GM23338 (cell line): ENCODE measurements at regions not wholly inside any gene's neighbourhood (a gene's known extent, or its start where the extent isn't known, plus 50 kb on each side); places are given as distances from the start of the nearest gene placed in this dataset.

Experiments
- ATAC-seq: fragments of 200-7000 bp; cut with Tn5 transposase; 3 replicates; pipeline ENCODE4 v1.9.1; 2020
- DNase-seq: peaks from one replicate; pipeline ENCODE4 v3.0.0-alpha.2; 2015; ENCODE audit warnings: low spot score
- H2AFZ ChIP-seq: fragments of 200-600 bp; sonication (generic); 2 replicates; pipeline ENCODE4 v1.8.0; 2016; ENCODE audit warnings: antibody characterized with exemption, mild to moderate bottlenecking, moderate library complexity
- H3F3A ChIP-seq: fragments of 200-600 bp; sonication (generic); replicated peaks from 2 replicates; pipeline ENCODE4 v1.8.0; 2017; ENCODE audit warnings: antibody characterized with exemption, mixed run types, low read depth
- H3K27ac ChIP-seq: fragments of 200-600 bp; sonication (generic); 2 replicates; pipeline ENCODE4 v1.6.1; 2016; ENCODE audit warnings: low read depth
- H3K27me3 ChIP-seq: fragments of 200-600 bp; sonication (generic); 2 replicates; pipeline ENCODE4 v1.8.0; 2016; ENCODE audit warnings: mild to moderate bottlenecking, mixed run types, moderate library complexity; ENCODE audit not compliant: insufficient read depth
- H3K36me3 ChIP-seq: fragments of 200-600 bp; sonication (generic); 2 replicates; pipeline ENCODE4 v1.8.0; 2016; ENCODE audit warnings: mild to moderate bottlenecking; ENCODE audit not compliant: insufficient read depth
- H3K4me1 ChIP-seq: fragments of 200-600 bp; sonication (generic); 2 replicates; pipeline ENCODE4 v1.8.0; 2016; ENCODE audit warnings: mild to moderate bottlenecking, moderate library complexity; ENCODE audit not compliant: insufficient read depth
- H3K4me2 ChIP-seq: fragments of 200-600 bp; sonication (generic); 2 replicates; pipeline ENCODE4 v1.7.1; 2017; ENCODE audit warnings: mixed run types
- H3K4me3 ChIP-seq: fragments of 200-600 bp; sonication (generic); 2 replicates; pipeline ENCODE4 v1.6.1; 2016; ENCODE audit warnings: mixed run types
- H3K79me2 ChIP-seq: fragments of 200-600 bp; sonication (generic); replicated peaks from 2 replicates; pipeline ENCODE4 v1.8.0; 2017; ENCODE audit warnings: mild to moderate bottlenecking; ENCODE audit not compliant: insufficient read depth
- H3K9me2 ChIP-seq: fragments of 200-600 bp; sonication (generic); 2 replicates; pipeline ENCODE4 v1.8.0; 2017; ENCODE audit not compliant: insufficient read depth
- H4K20me1 ChIP-seq: fragments of 200-600 bp; sonication (generic); replicated peaks from 2 replicates; pipeline ENCODE4 v1.8.0; 2017; ENCODE audit warnings: mild to moderate bottlenecking; ENCODE audit not compliant: insufficient read depth
- H3K27ac Mint-ChIP-seq: 2 replicates; pipeline ENCODE4 v1.8.0; 2020; ENCODE audit warnings: inconsistent platforms, mild to moderate bottlenecking, moderate library complexity, mixed read lengths
- H3K27me3 Mint-ChIP-seq: 3 replicates; pipeline ENCODE4 v1.8.0; 2022; ENCODE audit warnings: low read depth, mild to moderate bottlenecking, moderate library complexity, mixed read lengths, inconsistent platforms; ENCODE audit not compliant: insufficient read depth, poor library complexity
- H3K36me3 Mint-ChIP-seq: 3 replicates; pipeline ENCODE4 v1.8.0; 2021; ENCODE audit warnings: low read depth, mild to moderate bottlenecking, inconsistent platforms, moderate library complexity, mixed read lengths
- H3K4me1 Mint-ChIP-seq: 3 replicates; pipeline ENCODE4 v1.8.0; 2020; ENCODE audit warnings: mild to moderate bottlenecking, inconsistent platforms, mixed read lengths
- H3K4me3 Mint-ChIP-seq: 3 replicates; pipeline ENCODE4 v1.8.0; 2021; ENCODE audit warnings: moderate library complexity, mild to moderate bottlenecking, inconsistent platforms, mixed read lengths
- H3K9me3 Mint-ChIP-seq: 3 replicates; pipeline ENCODE4 v1.8.0; 2020; ENCODE audit warnings: moderate library complexity, mild to moderate bottlenecking, inconsistent platforms, mixed read lengths
- CREB1 ChIP-seq: fragments of 250-450 bp; sonication (Bioruptor Pico); IDR thresholded peaks from 2 replicates; pipeline ENCODE4 v1.5.0; 2020; ENCODE audit warnings: low read depth, mild to moderate bottlenecking, moderate library complexity
- CTCF ChIP-seq, 2 experiments: fragments of 200-600 bp in 1 of 2; sonication (generic) in 1 of 2; conservative IDR thresholded peaks; 2 replicates each; pipeline versions ENCODE4 v1.5.1 to v1.6.1; 2016 to 2017; ENCODE audit warnings: antibody characterized with exemption in 2 of 2, low read depth in 2 of 2, mild to moderate bottlenecking in 2 of 2, moderate library complexity in 1 of 2
- EZH2 ChIP-seq: fragments of 200-600 bp; sonication (generic); IDR thresholded peaks from one replicate; pipeline ENCODE4 v1.8.0; 2017; ENCODE audit warnings: antibody characterized with exemption, mild to moderate bottlenecking, low read depth; ENCODE audit not compliant: unreplicated experiment
- EZH2phosphoT487 ChIP-seq: fragments of 200-600 bp; sonication (generic); IDR thresholded peaks from one replicate; pipeline ENCODE4 v1.8.1; 2018; ENCODE audit warnings: antibody characterized with exemption; ENCODE audit not compliant: unreplicated experiment
- JUNB ChIP-seq: IDR thresholded peaks from one replicate; pipeline ENCODE4 v1.6.1; 2016; ENCODE audit warnings: antibody characterized with exemption; ENCODE audit not compliant: unreplicated experiment
- NANOG ChIP-seq: IDR thresholded peaks from 2 replicates; pipeline ENCODE4 v1.6.1; 2016; ENCODE audit warnings: antibody characterized with exemption, borderline replicate concordance
- POLR2AphosphoS5 ChIP-seq: IDR thresholded peaks from 2 replicates; pipeline ENCODE4 v1.6.1; 2016; ENCODE audit warnings: antibody characterized with exemption, low read depth
- STAT1 ChIP-seq: IDR thresholded peaks from one replicate; pipeline ENCODE4 v1.6.1; 2016; ENCODE audit warnings: antibody characterized with exemption; ENCODE audit not compliant: unreplicated experiment
- ZNF114 ChIP-seq: fragments of 250-450 bp; sonication (Bioruptor Pico); IDR thresholded peaks from 2 replicates; pipeline ENCODE4 v1.5.0; 2020; ENCODE audit warnings: mild to moderate bottlenecking, moderate library complexity
- ZNF331 ChIP-seq: fragments of 250-450 bp; sonication (Bioruptor Pico); IDR thresholded peaks from 2 replicates; pipeline ENCODE4 v1.5.0; 2020; ENCODE audit warnings: low read depth, mild to moderate bottlenecking, moderate library complexity
- ZNF462 ChIP-seq: fragments of 250-450 bp; sonication (Bioruptor Pico); IDR thresholded peaks from 2 replicates; pipeline ENCODE4 v1.5.0; 2020; ENCODE audit warnings: mild to moderate bottlenecking, moderate library complexity

- DNase-seq (no peak), ATAC-seq (no peak)
- Mint-ChIP-seq H3K27ac (no peak overlapping the region), H3K4me3 (no peak overlapping the region), H3K4me1 (no peaks in the 10 kb centered on the region), H3K36me3 (no peaks in the 10 kb centered on the region), H3K27me3 (no peaks in the 10 kb centered on the region), H3K9me3 (no peaks in the 10 kb centered on the region)
- Histone ChIP-seq H3K4me3 (no peak overlapping the region), H3K4me2 (no peak overlapping the region), H3K27ac (no peak overlapping the region), H2AFZ (no peak overlapping the region), H3K9me2 (no peaks in the 10 kb centered on the region), H3F3A (no peaks in the 10 kb centered on the region), H3K27me3 (no peaks in the 10 kb centered on the region), H3K79me2 (no peaks in the 10 kb centered on the region), H4K20me1 (no peaks in the 10 kb centered on the region), H3K36me3 (no peaks in the 10 kb centered on the region), H3K4me1 (no peaks in the 10 kb centered on the region)
- TF ChIP-seq POLR2AphosphoS5 (no peak), EZH2 (no peak), ZNF331 (CRISPR knock-in tag) (no peak), JUNB (no peak)
Observed at GRCh38 chr5:90170261-90170660, 239.3 kb downstream of the CETN3 start.

- H3K27ac Mint-ChIP-seq, result no peak overlapping the region
- DNase-seq, result no peak
Observed at GRCh38 chr5:90169078-90169477, 240.5 kb downstream of the CETN3 start.

More at GRCh38 chr5:90169078-90169477, 240.5 kb downstream of the CETN3 start:
- H3F3A ChIP-seq, result no peaks in the 10 kb centered on the region
- no peaks in the 10 kb centered on the region for H3K9me3 Mint-ChIP-seq
- no peaks in the 10 kb centered on the region for H3K36me3 Mint-ChIP-seq
- H3K4me1 Mint-ChIP-seq, result no peaks in the 10 kb centered on the region; the same call in 2 of the 3 replicates
- no peaks in the 10 kb centered on the region for H3K27me3 ChIP-seq
- H3K4me1 ChIP-seq, result no peaks in the 10 kb centered on the region
- no peak overlapping the region for H2AFZ ChIP-seq
- TF ChIP-seq CREB1 (CRISPR knock-in tag) (no peak), EZH2phosphoT487 (no peak), ZNF114 (CRISPR knock-in tag) (no peak), CTCF (conservative IDR thresholded peaks at IDR 0.05; ENCODE audit: low read depth in 2 of 2) (no peak), ZNF462 (no peak), POLR2AphosphoS5 (no peak), EZH2 (no peak), JUNB (no peak), STAT1 (no peak), NANOG (no peak), ZNF331 (CRISPR knock-in tag) (no peak)
- no peaks in the 10 kb centered on the region for H3K79me2 ChIP-seq
- H3K27ac ChIP-seq, result no peak overlapping the region
- H4K20me1 ChIP-seq, result no peaks in the 10 kb centered on the region
- ATAC-seq, result no peak
- no peaks in the 10 kb centered on the region for H3K27me3 Mint-ChIP-seq
- H3K4me3 Mint-ChIP-seq, result no peak overlapping the region
- no peak overlapping the region for H3K4me3 ChIP-seq
- H3K36me3 ChIP-seq, result no peaks in the 10 kb centered on the region
- H3K4me2 ChIP-seq, result no peak overlapping the region
- H3K9me2 ChIP-seq, result no peaks in the 10 kb centered on the region
